ENCODE measurements at regions not wholly inside any gene's neighbourhood (a gene's known extent, or its start where the extent isn't known, plus 50 kb on each side); places are given as distances from the start of the nearest gene placed in this dataset.

- no peak for DNase-seq
These were observed 107.0 kb downstream of the ARF6 start for GRCh38 chr14:49999826-50000379.

GRCh38 chr14:50000380-50001150 is 107.7 kb downstream of the ARF6 start:
- DNase-seq: no peak

GRCh38 chr14:50001151-50001998 is 108.5 kb downstream of the ARF6 start:
- no peak for DNase-seq

- no peak for DNase-seq
These were observed 109.4 kb downstream of the ARF6 start for GRCh38 chr14:50001999-50002925.

- no peak for DNase-seq
These were observed 110.0 kb downstream of the ARF6 start for GRCh38 chr14:50002926-50003212.

- DNase-seq: peak; percentile 61
These were observed 110.5 kb downstream of the ARF6 start for GRCh38 chr14:50003213-50004021.

- DNase-seq: no peak
These were observed 110.2 kb downstream of the VCPKMT start for GRCh38 chr14:50006141-50006540.

- DNase-seq: peak; percentile 2
These were observed 109.1 kb downstream of the VCPKMT start for GRCh38 chr14:50007123-50007903.

- no peak for DNase-seq
These were observed 107.8 kb downstream of the VCPKMT start for GRCh38 chr14:50008562-50008961.

- DNase-seq: no peak
These were observed 107.4 kb downstream of the VCPKMT start for GRCh38 chr14:50008974-50009373.

- DNase-seq: no peak
These were observed 105.6 kb downstream of the VCPKMT start for GRCh38 chr14:50010752-50011151.

- no peak for DNase-seq
These were observed 105.1 kb downstream of the VCPKMT start for GRCh38 chr14:50011242-50011641.

GRCh38 chr14:50012644-50013043 is 103.7 kb downstream of the VCPKMT start:
- no peak for DNase-seq

- no peak for DNase-seq
These were observed 103.0 kb downstream of the VCPKMT start for GRCh38 chr14:50013198-50013918.

- DNase-seq: no peak
These were observed 102.4 kb downstream of the VCPKMT start for GRCh38 chr14:50013934-50014333.

- DNase-seq: no peak
These were observed 101.5 kb downstream of the VCPKMT start for GRCh38 chr14:50014809-50015430.

GRCh38 chr14:50015716-50016115 is 100.7 kb downstream of the VCPKMT start:
- no peak for DNase-seq

- no peak for DNase-seq
These were observed 98.0 kb downstream of the VCPKMT start for GRCh38 chr14:50018201-50018932.

- DNase-seq: no peak
These were observed 97.5 kb downstream of the VCPKMT start for GRCh38 chr14:50018933-50019210.

GRCh38 chr14:50020184-50020583 is 96.2 kb downstream of the VCPKMT start:
- DNase-seq: no peak

All from NCI-H82 (cell line).